HG02973 (cell line): ENCODE measurements at regions not wholly inside any gene's neighbourhood (a gene's known extent, or its start where the extent isn't known, plus 50 kb on each side); places are given as distances from the start of the nearest gene placed in this dataset.

Experiments used
- ATAC-seq: cut with Tn5 transposase; IDR thresholded peaks from one replicate; pipeline ENCODE4 v1.9.1; 2021; ENCODE audit warnings: moderate library complexity; ENCODE audit not compliant: unreplicated experiment

DNA sequence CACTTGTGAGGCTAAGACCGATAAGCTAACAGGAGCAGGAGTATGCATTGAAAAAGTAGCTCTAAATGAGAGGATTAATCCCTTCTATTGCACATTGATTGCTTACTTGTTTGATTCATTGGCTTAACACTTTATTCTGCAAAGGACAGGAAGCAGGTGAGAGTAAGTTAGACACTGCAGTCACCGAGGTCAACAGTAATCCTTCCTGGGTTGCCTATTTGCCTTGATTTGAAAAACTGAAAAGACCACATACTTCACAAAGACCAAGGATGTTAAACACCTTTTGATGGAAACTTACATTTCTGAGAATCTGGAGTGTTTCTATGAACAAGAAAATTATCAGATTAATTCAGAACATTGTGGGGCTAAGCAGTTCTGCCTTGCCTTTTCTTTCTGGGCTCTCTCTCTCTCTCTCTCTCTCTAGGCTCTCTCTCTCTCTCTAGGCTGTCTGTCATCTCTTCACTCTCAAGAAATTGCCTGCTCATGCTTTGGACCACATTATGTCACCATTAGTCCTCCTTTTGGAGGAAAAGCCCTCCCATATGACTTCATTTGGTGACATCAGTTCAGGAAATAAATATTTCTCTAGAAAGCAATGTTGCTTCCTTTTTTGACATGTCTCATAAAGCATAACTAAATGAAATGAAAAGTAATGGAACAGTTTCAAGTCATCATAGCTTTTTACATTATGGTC is 103.8 kb downstream of the TNFSF18 start:
- no peak for ATAC-seq

GRCh38 chr1:172948457-172948856 is 102.3 kb downstream of the TNFSF18 start:
- ATAC-seq: no peak

GRCh38 chr1:172949096-172949495 is 101.6 kb downstream of the TNFSF18 start:
- ATAC-seq: no peak

DNA sequence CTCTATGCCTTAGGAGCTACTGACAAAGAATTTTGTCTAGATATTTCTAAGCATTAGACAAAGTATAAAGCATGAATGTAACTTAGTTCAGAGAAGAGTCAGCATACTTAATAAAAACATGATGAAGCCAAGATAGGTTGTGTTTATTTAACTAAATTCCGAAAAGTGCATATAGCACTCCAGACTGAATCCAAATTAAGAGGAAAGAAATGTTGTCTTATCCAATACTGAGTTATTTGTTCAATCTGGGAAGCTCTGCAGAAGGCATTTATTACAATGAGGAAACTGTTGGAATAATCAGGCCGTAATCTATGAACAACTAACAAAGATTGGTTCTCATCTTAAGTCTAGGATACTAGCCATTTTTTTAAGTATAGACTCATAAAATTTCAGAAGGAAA is 100.2 kb downstream of the TNFSF18 start:
- ATAC-seq: no peak

DNA sequence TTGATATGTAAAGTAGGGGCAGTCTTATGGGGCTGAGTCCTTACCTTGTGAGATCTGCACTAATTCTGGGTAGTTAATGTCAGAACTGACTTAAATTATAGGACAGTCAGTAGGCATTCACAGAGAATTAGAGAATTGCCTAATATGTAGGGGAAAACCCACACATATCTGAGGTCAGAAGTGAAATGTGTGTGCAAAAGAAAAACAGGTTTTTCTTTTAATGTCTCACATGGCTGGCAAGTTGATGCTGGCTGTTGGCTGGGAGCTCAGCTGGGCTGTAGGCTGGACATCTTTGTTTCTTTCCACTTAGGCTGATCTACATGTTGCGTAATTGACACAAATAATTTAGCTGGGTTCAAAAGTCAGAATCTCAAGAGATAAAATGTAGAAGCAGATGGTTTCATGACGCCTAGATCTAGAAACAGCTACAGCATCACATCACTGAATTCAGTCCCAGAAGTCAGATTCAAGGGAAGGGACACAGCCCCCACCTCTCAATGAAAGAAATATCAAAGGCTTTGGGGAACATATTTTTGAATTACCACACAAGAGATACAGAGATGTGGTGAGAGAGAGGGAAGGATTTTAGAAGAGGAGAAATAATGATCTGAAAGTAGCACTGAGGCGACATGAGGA is 98.9 kb downstream of the TNFSF18 start:
- no peak for ATAC-seq

DNA sequence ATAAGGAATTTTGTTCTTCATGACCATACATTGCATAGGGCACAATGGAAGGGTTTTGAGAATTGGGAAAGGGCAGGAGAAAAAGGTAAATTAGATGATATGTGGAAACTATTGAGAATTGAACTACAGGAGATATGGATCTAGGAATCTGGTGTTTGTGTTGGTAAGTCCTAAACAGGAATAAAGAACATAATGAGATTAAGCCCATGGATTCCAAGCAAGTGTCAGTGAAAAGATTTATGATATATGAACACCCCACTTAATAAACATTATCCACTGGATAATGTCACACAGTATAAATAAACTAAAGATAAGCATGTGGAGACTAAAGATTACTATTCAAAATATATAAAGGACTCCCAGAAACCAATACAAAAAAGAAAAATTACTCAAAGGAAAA is 98.2 kb downstream of the TNFSF18 start:
- no peak for ATAC-seq

DNA sequence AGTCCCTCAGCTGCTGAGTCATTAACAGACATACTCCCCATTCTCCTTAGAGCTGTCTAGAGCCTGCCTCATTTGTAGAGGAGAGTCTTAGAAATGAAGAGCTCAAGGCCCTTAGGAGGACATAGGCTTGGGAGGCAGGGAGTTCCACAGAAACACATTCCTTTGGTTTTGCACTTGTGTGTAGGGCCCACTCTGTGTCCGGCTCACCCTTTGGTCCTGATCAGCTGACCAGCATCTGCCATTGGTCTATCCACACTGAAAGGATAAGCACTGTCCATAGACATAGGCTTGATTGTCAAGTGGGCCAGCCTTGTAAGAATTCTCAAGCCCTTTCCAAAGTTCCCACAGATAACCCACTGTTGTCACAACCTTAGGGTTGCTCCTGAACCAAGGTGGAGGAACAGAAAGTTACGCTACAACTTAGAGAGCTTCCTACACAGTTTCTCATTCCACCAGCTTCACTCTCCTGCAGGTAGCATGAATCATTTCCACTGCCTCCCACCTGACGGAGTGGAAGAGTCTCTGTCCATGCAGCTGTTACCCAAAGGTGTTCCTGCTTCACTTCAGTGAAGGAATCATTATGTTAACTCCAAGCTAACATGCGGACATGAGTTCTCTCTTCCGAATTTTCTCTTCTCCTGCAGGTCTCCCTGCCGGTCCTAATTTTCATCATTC is 96.1 kb downstream of the TNFSF18 start:
- no peak for ATAC-seq

DNA sequence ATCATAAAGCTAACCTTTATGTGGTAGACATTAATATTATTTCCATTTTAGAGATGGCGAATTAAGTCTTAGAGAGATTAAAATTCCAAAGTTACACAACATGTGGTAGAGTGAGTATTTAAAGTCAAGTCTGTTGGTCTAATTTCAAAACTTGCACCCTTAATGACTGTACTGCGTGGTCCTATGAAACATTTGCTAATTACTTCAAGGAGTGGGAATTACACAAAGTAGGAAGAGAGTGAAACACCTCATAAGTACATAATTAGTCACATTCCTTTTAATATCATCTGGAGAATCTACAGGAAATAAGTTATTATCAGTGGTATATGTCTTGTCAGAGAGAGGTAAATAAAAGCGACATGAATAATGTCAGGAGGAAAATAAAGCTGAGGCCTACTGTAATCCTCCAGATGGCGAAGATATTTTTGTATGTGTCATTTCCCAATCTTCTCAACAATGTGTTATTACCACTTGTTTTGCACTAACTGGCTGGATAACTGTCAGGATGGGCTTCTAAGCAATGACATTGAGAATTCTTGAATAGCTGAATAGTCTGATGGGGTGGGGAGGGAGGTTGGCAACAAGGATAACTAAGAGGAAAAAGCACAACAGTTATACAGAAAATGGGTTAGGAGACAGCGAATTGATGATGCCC is 95.5 kb downstream of the TNFSF18 start:
- no peak for ATAC-seq

- ATAC-seq: no peak
Observed at GRCh38 chr1:172956871-172957270, 93.9 kb downstream of the TNFSF18 start.

GRCh38 chr1:172957491-172957890 is 93.2 kb downstream of the TNFSF18 start:
- no peak for ATAC-seq

DNA sequence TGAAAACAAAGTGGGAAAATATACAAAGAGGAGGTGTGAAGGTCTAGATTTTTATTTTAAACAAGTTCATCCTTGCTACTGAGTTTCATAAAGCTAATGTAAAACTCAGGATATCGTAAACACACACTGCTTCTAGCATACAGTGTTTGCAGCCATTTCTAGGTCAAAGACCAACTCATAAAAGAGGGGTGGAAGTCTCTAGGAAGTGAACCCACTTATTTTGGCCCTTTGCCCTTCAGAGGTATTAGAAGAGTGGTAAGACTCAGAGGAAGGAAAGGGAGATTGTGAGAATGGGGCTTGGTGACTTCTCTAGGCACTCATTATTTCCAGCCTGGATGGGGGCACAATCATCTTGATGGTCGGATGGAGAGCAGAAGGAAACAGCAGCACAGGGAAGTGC is 91.2 kb downstream of the TNFSF18 start:
- ATAC-seq: no peak

GRCh38 chr1:172960019-172960418 is 90.7 kb downstream of the TNFSF18 start:
- ATAC-seq: no peak

GRCh38 chr1:172960454-172961208 is 90.1 kb downstream of the TNFSF18 start:
- no peak for ATAC-seq

GRCh38 chr1:172964864-172965263 is 85.9 kb downstream of the TNFSF18 start:
- ATAC-seq: no peak

GRCh38 chr1:172966844-172967540 is 83.7 kb downstream of the TNFSF18 start:
- ATAC-seq: no peak

DNA sequence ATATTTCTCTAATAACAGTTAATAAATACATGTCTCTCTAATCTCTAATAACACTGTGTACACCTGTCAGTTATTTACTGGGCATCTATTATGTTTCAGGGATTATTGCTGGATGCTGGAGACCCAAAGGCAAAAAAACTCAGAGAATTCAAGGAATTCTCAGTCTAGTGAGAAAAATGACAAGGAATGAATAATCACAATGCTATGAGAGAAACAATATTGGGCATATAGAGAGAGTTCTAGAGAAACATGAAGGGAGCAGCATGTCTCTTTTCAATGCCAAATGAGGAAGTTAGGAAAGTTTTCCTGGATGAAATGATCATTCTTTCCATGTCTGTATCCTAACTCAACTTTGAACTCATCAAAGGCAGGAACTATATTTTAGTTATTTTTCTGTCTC is 82.8 kb downstream of the TNFSF18 start:
- no peak for ATAC-seq

DNA sequence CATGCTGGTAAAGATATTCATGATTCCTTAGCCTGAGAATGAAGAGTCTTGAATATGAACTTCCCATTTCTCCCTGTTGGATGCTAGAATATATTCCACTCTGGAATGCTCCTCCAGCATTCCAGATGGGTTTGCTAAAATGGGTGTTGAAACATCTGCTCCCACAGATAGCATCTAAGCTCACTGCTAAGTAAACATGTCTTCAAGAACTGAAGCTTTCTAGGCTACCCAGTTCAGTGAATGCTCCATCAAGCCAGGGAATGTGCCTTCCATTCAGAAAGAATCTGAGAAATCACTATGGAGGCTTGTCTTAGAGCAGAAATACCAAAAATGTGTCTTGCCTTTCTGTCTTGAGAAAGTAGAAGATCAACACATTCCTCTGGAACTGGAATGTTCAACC is 81.1 kb downstream of the TNFSF18 start:
- ATAC-seq: no peak

DNA sequence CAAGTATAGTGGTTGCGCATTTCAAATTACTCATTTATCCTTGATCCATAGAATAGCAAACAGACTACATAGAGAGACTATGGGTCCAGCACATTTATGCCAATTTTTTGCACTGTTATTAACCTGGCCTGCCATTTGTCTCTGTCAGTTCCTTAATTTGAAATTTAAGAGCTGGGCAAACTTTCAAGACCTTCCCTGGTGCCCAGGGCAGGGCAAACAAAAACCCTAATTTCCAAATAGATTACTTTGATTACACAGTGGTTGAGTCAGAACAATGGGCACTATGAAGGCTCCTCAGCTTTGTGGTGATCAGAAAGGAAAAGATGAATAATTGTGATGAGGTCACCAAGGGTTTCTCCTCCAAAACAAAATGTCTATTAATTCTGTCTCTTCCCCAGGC is 80.6 kb downstream of the TNFSF18 start:
- no peak for ATAC-seq

DNA sequence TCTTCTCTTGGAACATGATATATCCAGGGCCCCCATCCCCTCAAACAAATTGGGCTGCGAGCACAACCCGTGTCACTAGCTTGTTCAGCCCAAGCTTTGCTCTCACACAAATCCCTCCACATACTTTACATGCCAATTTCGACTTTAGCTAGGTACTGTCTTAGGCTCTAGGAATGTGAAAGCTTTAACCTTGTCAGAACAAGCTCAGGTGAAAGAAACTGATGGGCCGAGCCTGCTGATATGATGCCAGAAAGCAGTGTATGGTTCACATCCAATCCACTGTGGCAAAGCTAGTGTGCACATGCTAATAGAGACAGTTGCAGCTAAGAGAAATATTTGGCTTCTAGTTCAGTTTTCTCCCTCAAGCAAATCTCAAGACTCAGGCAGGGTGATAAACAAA is 79.5 kb downstream of the TNFSF18 start:
- ATAC-seq: no peak

GRCh38 chr1:172972258-172972657 is 78.5 kb downstream of the TNFSF18 start:
- no peak for ATAC-seq
